ENCODE measurements at regions not wholly inside any gene's neighbourhood (a gene's known extent, or its start where the extent isn't known, plus 50 kb on each side); places are given as distances from the start of the nearest gene placed in this dataset.

- TF ChIP-seq CTCF (IDR thresholded peaks at IDR 0.05), result no peak
- Histone ChIP-seq H3K9me3 (no peaks in the 10 kb centered on the region), H3K4me1 (peaks cover 56% of the 10 kb centered on the region), H3K27me3 (ENCODE audit: low read depth) (no peaks in the 10 kb centered on the region), H3K27ac (peak overlapping the region; percentile 67), H3K4me3 (no peak overlapping the region), H3K36me3 (no peaks in the 10 kb centered on the region)
- peak; percentile 68 to 78 for ATAC-seq
- intact Hi-C loops (cut with DNase I), result no loop called here
- DNase-seq, result peak; percentile 69
These were observed 202.5 kb upstream of the RAB4A start for GRCh38 chr1:229068270-229068987.

- intact Hi-C loops (cut with DNase I), result no loop called here
- no peak for TF ChIP-seq CTCF (IDR thresholded peaks at IDR 0.05)
- H3K27ac ChIP-seq, result no peak overlapping the region
- DNase-seq, result no peak
- H3K27me3 ChIP-seq (ENCODE audit: low read depth), result no peaks in the 10 kb centered on the region
- H3K9me3 ChIP-seq, result no peaks in the 10 kb centered on the region
- H3K36me3 ChIP-seq, result no peaks in the 10 kb centered on the region
- H3K4me3 ChIP-seq, result no peak overlapping the region
- no peak for ATAC-seq
- peaks cover 55% of the 10 kb centered on the region for H3K4me1 ChIP-seq
These were observed 201.7 kb upstream of the RAB4A start for GRCh38 chr1:229069176-229069575.

- no peak for TF ChIP-seq CTCF (IDR thresholded peaks at IDR 0.05)
- Histone ChIP-seq H3K27ac (peak overlapping the region; percentile 41), H3K4me3 (no peak overlapping the region), H3K36me3 (no peaks in the 10 kb centered on the region), H3K27me3 (ENCODE audit: low read depth) (no peaks in the 10 kb centered on the region), H3K9me3 (no peaks in the 10 kb centered on the region), H3K4me1 (peaks cover 52% of the 10 kb centered on the region)
- DNase-seq, result peak; percentile 95
- intact Hi-C loops (cut with DNase I), result no loop called here
- peak; percentile 92 to 96 for ATAC-seq
These were observed 200.7 kb upstream of the RAB4A start for GRCh38 chr1:229070168-229070567.

GRCh38 chr1:229073251-229073650 lies 197.7 kb upstream of the RAB4A start:
- ATAC-seq (no peak), DNase-seq (no peak)
- Histone ChIP-seq H3K36me3 (no peaks in the 10 kb centered on the region), H3K27me3 (ENCODE audit: low read depth) (no peaks in the 10 kb centered on the region), H3K27ac (no peak overlapping the region), H3K4me1 (peaks cover 26% of the 10 kb centered on the region), H3K4me3 (no peak overlapping the region), H3K9me3 (no peaks in the 10 kb centered on the region)
- intact Hi-C loops (cut with DNase I), result no loop called here
- no peak for TF ChIP-seq CTCF (IDR thresholded peaks at IDR 0.05)

- Histone ChIP-seq H3K27ac (no peak overlapping the region), H3K4me3 (no peak overlapping the region), H3K36me3 (no peaks in the 10 kb centered on the region), H3K27me3 (ENCODE audit: low read depth) (no peaks in the 10 kb centered on the region), H3K9me3 (no peaks in the 10 kb centered on the region), H3K4me1 (peaks cover 12% of the 10 kb centered on the region)
- intact Hi-C loops (cut with DNase I), result no loop called here
- TF ChIP-seq CTCF (IDR thresholded peaks at IDR 0.05), result no peak
- DNase-seq (no peak), ATAC-seq (no peak)
These were observed 195.7 kb upstream of the RAB4A start for GRCh38 chr1:229075217-229075616.

Data from lower lobe of right lung (tissue), 2 donors.